ENCODE measurements at regions not wholly inside any gene's neighbourhood (a gene's known extent, or its start where the extent isn't known, plus 50 kb on each side); places are given as distances from the start of the nearest gene placed in this dataset.

GRCh38 chr10:9275861-9276260 lies 1221.4 kb downstream of the GATA3 start:
- TF ChIP-seq CTCF (IDR thresholded peaks at IDR 0.05; ENCODE audit: borderline replicate concordance, insufficient read depth, low read depth, low read length): no peak
- H3K4me3 ChIP-seq (ENCODE audit: low read depth, low read length): no peak overlapping the region

GRCh38 chr10:9285690-9286089 lies 1231.2 kb downstream of the GATA3 start:
- TF ChIP-seq CTCF (IDR thresholded peaks at IDR 0.05; ENCODE audit: borderline replicate concordance, insufficient read depth, low read depth, low read length): no peak

GRCh38 chr10:9289811-9290210 lies 1235.3 kb downstream of the GATA3 start:
- TF ChIP-seq CTCF (IDR thresholded peaks at IDR 0.05; ENCODE audit: borderline replicate concordance, insufficient read depth, low read depth, low read length): no peak
- H3K4me3 ChIP-seq (ENCODE audit: low read depth, low read length): no peak overlapping the region

More at GRCh38 chr10:9285690-9286089, 1231.2 kb downstream of the GATA3 start:
- no peak overlapping the region for H3K4me3 ChIP-seq (ENCODE audit: low read depth, low read length)

- no peak overlapping the region for H3K4me3 ChIP-seq (ENCODE audit: low read depth, low read length)
- no peak for TF ChIP-seq CTCF (IDR thresholded peaks at IDR 0.05; ENCODE audit: borderline replicate concordance, insufficient read depth, low read depth, low read length)
These were observed 1236.6 kb downstream of the GATA3 start for GRCh38 chr10:9291081-9291480.

GRCh38 chr10:9294132-9294663 lies 1239.7 kb downstream of the GATA3 start:
- no peak for TF ChIP-seq CTCF (IDR thresholded peaks at IDR 0.05; ENCODE audit: borderline replicate concordance, insufficient read depth, low read depth, low read length)
- H3K4me3 ChIP-seq (ENCODE audit: low read depth, low read length): no peak overlapping the region

- no peak overlapping the region for H3K4me3 ChIP-seq (ENCODE audit: low read depth, low read length)
- TF ChIP-seq CTCF (IDR thresholded peaks at IDR 0.05; ENCODE audit: borderline replicate concordance, insufficient read depth, low read depth, low read length): no peak
These were observed 1240.4 kb downstream of the GATA3 start for GRCh38 chr10:9294865-9295264.

- no peak overlapping the region for H3K4me3 ChIP-seq (ENCODE audit: low read depth, low read length)
- no peak for TF ChIP-seq CTCF (IDR thresholded peaks at IDR 0.05; ENCODE audit: borderline replicate concordance, insufficient read depth, low read depth, low read length)
These were observed 1241.7 kb downstream of the GATA3 start for GRCh38 chr10:9296190-9296589.

Data from GM12875 (cell line).